Esophagus squamous epithelium (tissue), 4 donors: ENCODE measurements at regions not wholly inside any gene's neighbourhood (a gene's known extent, or its start where the extent isn't known, plus 50 kb on each side); places are given as distances from the start of the nearest gene placed in this dataset.

Experiments
- CTCF ChIP-seq, 6 experiments: fragments of 450-650 bp in 4 of 6; fragments of 200-600 bp in 2 of 6; sonication (generic) in 2 of 6; IDR thresholded peaks; one replicate each; pipeline ENCODE4 v1.5.1; 2016 to 2019; ENCODE audit warnings: antibody characterized with exemption in 6 of 6, mild to moderate bottlenecking in 4 of 6, moderate library complexity in 4 of 6
- POLR2A ChIP-seq, 4 donors: fragments of 450-650 bp; IDR thresholded peaks; one replicate each; pipeline ENCODE4 v1.6.1; 2017; ENCODE audit warnings: antibody characterized with exemption in 4 of 4, mild to moderate bottlenecking in 4 of 4, moderate library complexity in 3 of 4

- TF ChIP-seq POLR2A (IDR thresholded peaks at IDR 0.05) (no peak), CTCF (IDR thresholded peaks at IDR 0.05) (no peak)
Observed at GRCh38 chr12:34275129-34275528, 252.8 kb downstream of the ALG10 start.
